GM21825 (cell line): ENCODE measurements at regions not wholly inside any gene's neighbourhood (a gene's known extent, or its start where the extent isn't known, plus 50 kb on each side); places are given as distances from the start of the nearest gene placed in this dataset.

ENCODE experiments used
- ATAC-seq: cut with Tn5 transposase; IDR thresholded peaks from one replicate; pipeline ENCODE4 v1.9.1; 2021; ENCODE audit warnings: mild to moderate bottlenecking, moderate library complexity; ENCODE audit not compliant: unreplicated experiment

DNA sequence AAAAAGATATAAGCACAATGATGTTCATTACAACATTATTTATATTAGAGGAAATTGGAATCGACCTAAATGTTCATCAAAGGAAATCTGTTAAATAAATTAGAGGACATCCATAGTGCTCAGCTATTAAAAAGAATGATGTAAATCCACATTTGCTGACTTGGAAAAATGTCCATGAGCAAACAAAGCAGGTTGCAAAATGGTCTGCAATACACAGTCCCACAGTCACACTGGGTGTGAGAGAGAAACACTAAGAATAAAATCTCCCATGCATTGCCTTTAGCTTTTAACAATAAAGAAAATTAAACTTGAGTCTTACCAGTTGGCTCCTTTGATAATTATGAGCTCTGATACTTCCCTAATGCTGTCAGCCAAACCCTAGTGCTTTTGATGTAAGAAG, 811.1 kb upstream of the SALL3 start:
- no peak for ATAC-seq

DNA sequence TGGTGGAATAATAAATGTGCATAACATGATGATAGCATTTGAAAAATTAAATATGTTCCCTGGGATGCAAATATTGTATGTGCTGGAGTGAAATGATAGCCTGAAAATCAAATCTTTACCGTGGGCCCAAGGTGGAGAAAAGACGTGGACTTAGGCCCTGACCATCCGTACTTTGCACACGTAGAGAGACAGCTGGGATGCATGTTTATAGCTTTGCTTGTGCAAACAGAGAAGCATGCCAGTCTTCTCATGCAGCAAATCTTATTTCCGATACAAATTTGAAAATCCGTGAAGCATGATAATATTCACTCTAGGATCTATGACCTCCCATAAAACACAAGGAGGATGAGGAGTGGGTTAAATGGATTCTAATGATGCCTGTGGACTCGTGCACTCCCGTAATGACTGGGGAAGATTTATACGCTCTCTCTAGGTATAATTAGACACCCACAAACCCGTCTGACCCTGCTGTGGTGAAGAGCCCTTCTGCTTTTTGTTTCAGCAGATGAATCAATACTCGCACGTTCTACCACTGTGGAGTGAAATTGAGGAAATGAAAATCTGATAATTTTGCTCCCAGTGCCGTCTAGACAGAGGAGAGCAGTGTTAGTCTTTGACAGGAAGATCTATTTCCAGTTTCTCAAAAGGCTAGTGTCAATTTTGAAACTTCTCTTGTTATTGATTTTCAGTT, 810.3 kb upstream of the SALL3 start:
- ATAC-seq, result no peak

DNA sequence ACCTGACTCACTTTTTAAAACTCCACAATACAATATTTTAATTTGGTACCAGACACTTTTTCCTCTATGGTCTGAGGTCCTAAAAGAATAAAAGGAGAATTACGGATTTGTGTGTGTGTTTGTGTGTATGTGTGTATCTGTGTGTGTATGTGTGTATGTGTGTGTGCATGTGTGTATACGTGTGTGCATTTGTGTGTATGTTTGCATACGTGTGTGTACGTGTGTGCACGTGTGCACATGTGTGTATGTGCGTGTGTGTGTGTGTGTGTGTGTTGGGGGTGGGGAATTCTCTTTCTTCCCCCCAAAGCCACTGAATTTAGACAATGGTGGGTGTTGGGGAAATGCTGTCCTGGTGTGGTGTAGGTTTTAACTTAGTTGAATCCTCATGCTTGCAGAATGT, 807.7 kb upstream of the SALL3 start:
- no peak for ATAC-seq

DNA sequence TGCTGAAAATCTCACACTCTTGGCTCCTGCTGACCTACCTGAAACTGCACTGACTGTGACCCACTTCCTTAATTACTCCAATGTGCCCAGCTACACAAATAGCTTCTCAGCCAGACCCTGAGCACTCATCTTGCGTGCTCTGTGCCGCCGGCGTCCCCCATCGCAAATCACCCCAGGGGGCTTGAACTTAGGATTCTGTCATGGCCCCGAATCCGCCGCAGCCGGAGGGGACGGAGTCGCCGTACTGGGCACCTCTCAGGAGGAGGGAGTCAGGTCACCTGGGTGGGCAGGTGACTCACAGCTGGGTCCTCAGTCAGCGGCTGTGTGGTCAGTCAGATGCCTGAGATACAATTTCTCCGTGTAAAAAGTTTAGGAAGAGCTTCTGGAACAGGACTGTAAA, 804.9 kb upstream of the SALL3 start:
- no peak for ATAC-seq

DNA sequence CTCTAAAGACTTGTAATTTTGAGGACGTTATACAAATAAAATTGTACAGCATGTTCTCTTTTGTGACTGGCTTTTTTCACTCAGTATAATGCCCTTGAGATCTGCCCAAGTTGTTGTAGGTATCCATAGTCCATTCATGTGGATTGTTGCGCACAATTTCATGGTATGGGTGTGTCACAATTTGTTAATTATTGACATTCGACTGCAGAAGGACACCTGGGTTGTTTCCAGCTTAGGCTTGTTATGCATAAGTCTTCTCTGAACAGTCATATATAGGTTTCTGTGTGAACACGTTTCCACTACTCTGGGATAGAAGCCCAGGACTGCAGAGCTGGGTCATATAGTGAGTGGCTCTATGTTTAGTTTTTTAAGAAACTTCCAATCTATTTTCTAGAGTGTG, 800.8 kb upstream of the SALL3 start:
- no peak for ATAC-seq

DNA sequence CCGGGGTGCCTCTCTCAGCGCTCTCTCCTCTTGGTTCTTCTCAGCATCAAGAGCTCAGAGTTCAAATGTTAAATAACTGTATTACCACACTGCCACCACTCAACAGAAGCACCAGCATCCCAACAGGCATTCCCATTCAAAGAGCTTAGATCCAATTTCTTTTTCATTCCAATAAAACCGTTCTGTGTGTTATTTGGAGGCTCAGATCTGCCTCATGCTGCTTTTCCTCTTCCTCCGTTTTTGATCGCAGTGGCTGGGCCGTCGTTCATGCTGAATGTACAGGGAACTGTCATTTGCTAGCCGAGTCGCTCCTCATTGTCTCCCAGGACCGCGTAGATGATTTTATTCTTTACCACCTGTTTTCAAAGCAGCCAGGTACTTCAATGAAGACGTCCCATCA, 798.9 kb upstream of the SALL3 start:
- no peak for ATAC-seq

DNA sequence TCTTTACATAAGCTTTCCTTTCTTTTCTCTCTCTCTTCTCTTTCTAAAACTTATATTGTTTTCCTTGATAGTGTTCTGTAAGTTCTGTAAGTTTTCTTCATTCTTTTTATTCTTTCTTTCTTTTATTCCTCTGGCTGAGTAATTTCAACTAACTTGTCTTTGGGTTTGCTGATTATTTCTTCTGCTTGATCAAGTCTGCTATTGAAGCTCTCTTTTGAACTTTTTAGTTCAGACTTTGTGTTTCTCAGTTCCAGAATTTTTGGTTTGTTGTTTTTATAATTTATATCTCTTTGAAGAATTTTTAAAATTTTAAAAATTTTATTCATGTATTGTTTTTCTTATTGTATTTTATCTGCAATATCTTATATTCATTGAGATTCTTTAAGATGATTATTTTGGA, 795.8 kb upstream of the SALL3 start:
- ATAC-seq, result no peak

DNA sequence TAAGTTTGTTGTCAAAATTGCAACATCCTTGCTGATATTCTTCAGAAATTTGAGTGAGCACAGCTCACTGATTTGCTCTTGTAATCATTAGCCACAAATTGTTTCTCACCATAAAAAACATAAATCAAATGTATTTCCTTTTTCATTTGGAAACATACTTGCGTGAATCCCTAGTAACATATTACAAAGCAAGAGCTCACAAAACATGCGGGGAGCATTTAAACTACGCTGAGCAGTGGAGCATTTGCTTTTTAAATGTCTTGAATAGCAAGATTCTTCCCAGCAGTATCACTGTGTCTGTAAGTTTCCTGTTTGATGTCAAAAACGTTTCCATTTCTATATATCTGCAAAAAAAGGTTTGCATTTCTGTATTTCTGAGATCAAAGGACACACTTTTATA, 788.3 kb upstream of the SALL3 start:
- no peak for ATAC-seq

DNA sequence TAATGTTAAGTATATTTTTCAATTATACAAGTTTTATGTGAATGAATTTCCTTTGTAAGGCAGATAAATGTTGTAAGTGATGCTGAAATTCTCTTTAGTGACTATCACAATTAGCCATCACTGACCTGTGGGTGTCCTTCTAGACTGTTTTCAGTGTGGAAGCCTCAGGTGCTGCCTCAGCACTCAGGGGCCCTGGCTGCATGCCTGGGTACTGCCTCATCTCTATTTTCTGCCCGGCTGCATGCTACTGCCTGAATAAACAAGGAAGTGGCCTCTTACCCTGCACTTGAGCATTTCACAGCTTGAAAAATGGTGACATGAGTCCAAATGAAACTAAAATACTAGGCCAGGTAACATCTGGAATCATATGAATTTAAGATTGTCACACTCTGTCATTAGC, 787.6 kb upstream of the SALL3 start:
- no peak for ATAC-seq

DNA sequence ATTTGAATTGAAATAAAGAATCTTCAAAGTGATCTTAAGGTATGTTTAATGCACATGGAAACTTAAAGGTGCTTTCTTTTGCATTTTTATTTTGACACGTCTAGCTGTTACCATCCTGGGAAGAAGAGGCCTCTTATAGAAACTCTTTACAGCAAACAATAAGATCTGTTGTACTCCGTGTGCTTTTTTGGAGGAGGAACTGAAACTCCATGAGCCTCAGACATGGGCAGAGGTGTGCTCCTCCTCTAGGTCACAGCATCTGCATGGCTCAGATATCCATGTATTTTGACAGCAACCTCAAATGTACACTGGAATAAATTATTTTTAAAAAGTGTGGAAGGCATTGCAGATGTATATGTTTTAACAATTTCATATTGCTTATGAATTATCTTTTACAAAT, 783.3 kb upstream of the SALL3 start:
- ATAC-seq, result no peak

DNA sequence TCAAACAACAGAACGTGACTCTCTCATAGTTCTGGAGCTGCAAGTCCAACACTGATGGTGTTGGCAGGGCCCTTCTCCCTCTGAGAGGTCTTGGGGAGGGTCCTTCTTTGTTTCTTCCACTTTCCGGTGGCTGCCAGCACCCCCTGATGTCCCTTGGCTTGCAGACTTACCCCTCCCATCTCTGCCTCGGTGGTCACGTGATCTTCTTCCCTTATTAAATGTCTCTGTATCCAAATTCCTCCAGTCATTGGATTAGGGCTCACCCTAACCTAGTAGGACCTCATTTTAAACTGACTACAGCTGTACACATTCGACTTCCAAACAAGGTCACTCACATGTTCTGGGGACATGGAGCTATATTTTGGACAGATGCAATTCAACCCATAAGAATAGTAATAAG, 780.6 kb upstream of the SALL3 start:
- no peak for ATAC-seq

DNA sequence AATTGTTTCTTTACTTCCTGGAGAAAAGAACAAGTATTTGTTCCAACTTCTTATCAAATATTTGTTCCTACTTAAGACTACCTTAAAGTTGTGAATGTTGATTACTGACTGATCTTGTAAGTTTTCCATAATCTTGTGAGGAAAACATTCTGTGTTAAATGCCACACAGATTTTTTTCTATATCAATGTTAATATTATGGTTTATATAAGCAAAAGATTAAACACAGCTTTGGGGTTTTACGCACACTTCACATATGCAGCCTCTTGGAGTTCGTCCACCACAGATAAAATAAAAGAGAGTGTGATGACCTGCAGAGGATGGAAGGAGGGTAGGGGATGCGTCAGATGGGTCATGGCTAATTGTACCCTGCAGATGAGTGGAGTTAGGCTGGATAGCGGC, 780.0 kb upstream of the SALL3 start:
- ATAC-seq, result no peak

DNA sequence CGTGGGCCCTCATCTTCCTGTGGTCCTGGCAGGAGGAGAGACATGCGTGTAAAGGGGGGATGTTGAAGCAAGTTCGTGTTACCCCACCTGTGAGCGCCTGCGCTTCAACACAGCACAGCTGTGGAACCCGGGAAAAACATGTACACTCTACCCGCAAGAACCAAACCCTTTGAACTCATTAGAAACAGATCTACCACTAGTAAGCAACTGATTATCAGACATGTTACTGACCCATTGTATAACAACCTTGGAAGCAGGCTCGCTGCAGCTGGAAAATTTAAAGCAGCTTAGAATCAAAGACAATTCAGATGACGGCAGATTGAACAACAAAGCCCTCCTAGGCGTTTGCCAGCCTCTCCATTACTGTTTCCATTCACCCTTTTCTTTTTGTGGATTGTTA, 771.7 kb upstream of the SALL3 start:
- ATAC-seq, result no peak

DNA sequence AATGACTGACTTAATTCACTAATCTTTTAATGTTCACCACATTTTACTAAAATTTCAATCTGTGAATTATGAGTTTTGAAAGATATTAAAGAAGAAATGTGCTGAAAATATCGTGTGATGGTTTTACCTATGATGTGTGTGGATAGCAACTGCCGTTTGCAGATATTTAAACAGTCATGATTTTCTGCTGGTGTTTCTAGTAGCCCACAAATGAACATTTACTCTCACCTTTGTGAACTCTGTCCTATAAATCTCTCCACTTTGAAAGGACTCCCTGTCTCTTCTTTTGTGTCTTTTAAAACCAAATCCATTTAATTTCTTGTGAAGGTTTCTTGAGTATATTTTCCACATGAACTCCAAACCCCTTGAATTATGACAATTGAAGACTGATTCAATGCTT, 771.2 kb upstream of the SALL3 start:
- no peak for ATAC-seq

DNA sequence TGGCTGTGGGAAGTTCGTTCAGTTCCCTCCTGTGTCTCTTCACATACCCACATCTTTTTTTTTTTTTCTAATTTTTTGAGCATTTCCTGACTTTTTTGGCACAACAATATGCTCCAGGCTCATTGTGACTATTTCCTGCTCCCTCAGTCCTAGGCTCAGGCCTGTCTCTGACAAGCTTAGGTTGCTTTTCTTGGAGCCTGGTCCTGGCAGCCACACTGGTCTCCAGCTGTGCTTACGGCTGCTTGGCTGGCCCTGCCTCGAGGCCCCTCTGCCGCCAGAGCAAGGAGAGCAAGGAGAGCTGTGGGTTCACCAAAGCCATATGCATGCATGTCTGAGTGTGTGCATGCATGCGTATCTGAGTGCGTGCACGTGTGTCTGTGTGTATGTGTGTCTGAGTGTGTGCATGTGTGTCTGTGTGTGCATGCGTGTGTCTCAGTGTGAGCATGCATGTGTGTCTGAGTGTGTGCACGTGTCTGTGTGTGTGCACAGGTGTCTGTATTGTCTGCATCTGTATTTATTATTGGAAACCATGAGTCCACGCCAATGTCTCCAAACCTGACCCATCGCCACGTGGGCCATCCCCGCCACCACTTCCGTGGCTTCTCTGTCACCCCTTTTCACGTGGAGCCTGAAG, 766.1 kb upstream of the SALL3 start:
- ATAC-seq, result no peak

DNA sequence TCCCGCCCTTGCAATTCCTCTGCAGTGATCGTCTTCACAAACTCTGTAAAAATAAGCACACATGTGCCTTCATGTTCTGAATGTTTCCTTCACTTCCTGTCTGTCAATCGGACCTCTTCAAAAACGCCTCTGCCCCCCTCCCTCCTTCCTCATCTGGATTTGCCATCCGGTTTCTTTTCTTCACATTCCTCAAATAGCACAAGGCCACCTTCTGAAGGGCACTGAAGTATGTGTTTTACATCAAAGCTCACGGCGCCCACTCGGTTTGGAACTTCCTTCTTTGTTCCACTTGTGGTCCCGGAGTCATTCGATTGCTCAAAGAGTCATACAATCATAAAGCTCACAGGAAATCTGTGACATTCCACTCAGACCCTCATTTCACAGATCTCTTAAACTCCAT, 758.1 kb upstream of the SALL3 start:
- ATAC-seq, result no peak

DNA sequence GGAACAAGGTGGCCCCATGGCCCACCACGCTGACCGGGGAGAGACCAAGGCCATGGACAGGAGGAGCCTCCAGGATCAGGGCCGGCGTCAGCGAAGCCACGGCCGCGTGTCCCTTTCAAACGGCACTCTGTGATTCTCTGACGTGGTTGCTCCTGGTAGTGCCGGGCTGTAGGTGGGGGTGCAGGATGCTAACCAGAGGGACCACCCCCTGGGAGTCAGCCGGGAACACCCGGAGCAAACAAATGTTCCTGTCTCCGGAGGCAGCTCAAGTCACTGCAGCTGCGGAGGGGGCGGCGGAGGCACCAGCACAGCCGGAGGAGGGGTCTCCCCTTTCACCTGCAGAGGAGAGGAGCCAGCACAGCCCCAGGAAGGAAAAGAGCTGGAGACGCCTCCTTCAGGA, 750.6 kb upstream of the SALL3 start:
- ATAC-seq, result no peak

DNA sequence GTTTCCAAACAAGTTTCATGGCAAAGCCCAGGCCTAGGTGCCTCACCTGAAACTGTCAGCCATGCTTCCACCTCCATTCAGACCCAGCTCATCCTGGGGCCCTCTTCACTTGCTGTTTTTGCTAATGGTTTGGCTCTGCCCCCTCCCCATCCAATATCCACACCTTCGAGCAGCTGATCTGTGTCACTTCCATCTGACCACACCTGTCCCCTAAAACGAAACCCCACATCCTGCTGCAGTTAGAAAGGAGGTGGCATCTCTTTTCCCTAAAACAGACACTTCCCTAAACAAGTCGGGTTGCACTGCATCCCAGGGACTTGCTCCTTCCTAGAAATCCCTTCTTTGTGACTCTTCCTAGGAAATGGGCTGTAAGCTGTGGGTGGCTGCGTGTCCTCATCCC, 748.7 kb upstream of the SALL3 start:
- ATAC-seq, result no peak

DNA sequence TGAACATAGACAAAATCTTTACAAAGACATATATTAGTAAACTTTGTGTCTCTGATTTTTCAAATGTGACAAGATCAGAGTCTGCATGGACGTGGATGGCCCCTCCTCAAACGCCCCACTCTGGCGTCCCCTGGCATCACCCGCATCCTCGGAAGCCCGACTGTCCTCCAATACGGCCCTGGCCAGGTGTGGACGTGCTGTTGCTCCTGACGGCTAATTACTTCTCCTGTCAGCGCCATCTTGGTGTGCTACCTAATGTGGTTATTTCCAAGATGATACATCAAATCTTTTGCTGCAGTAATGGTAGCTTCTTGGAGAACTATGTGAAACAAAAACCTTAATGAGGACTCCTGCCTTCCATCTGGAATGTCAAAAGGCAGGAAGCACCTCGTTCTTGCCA, 747.4 kb upstream of the SALL3 start:
- no peak for ATAC-seq

DNA sequence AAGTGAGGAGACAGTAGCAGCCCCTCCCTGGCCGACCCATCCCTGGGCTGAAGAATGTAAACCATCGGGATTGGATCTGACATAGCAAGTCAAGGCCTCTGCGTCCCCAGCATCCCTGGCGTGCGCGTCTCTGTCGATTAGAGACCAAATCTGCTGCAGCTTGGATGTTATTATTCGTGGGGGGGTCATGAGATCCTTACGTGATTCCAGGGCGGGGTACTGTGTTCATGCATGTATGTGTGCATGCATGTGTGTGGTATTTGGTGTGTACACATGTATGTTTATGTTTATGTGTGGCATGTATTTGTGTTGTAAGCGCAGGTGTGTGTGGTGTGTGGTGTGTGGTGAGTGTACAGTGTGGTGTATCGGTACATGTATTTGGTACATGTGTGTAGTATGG, 741.8 kb upstream of the SALL3 start:
- no peak for ATAC-seq

DNA sequence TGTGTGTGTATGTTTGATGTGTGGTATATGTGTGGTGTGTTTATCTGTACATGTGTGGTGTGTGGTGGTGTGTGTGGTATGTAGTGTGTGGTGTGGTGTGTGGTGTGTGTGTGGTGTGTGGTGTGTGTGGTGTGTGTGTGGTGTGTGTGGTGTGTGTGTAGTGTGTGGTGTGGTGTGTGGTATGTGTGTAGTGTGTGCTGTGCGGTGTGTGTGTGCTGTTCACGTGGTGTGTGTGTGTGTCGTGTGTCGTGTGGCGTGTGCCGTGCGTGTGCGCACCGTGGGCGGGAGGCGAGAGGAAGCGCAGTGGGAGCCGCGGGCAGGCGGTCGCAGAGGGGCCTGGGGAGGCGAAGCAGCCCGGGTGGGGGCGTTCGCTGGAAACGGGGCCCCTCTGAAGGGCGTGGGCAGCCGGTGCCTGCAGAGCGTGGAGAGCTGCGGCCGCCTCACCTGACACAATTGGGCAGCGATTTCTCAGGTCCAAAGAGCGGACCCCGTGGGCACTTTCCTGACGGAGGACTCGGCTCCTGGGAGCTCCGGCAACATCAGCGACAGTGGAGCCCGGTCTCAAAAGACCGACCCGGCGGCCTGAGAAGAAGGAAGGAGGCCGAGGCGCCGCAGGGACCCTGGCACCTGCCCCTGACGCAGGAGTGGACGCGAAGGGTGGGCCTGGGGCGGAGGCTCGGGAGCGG, 741.1 kb upstream of the SALL3 start:
- no peak for ATAC-seq

DNA sequence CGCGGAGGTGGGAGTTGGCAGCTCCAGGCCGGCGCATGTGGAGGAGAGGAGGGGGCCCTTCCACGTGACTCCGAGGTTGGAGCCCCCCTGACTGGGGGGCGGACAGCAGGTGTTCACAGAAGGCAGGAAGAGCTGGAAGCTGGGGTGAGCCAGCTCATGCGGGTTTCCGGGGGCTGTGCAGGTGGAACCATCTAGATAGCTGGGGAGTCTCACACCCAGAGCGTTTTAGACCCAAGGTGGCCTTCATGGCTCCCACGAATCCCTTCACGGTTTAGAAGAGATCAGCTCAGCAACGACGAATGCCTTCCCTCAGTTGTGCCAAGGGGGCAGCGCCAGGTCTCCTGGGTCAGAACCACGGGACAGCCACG, 740.5 kb upstream of the SALL3 start:
- no peak for ATAC-seq

DNA sequence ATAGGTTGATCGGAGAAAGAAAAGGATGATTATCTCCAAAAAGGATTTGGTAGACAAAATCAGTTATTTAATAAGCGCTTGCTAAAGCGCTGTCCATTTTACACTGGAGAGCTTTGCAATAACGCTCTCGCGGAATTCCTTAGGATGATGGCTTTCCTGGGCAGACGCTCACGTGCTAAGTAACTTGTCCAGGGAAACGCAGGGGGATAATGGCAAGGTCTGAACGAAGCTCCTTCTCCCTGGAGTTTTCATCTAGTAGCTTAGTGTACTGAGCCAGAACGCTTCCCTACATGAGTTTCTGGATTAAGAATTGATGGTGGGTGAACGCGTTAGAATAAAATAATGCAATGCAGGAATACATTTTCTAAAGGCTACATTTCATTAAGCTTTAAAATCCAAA, 739.5 kb upstream of the SALL3 start:
- no peak for ATAC-seq
